NAMALWA (cell line): ENCODE measurements at regions not wholly inside any gene's neighbourhood (a gene's known extent, or its start where the extent isn't known, plus 50 kb on each side); places are given as distances from the start of the nearest gene placed in this dataset.
A peak's percentile ranks its signal among the peaks of the same experiment; 100 is the strongest.
"Not testable (repeated sequence)": the region's sequence is repeated elsewhere in the genome, so short reads cannot be mapped to it uniquely, and the experiment has no call there.

ENCODE experiments used
- DNase-seq: peaks from one replicate; pipeline ENCODE4 v3.0.0-alpha.2; 2015; ENCODE audit warnings: low spot score

GRCh38 chr5:60517094-60517694 is 182.8 kb downstream of the DEPDC1B start:
- DNase-seq = no peak

DNA sequence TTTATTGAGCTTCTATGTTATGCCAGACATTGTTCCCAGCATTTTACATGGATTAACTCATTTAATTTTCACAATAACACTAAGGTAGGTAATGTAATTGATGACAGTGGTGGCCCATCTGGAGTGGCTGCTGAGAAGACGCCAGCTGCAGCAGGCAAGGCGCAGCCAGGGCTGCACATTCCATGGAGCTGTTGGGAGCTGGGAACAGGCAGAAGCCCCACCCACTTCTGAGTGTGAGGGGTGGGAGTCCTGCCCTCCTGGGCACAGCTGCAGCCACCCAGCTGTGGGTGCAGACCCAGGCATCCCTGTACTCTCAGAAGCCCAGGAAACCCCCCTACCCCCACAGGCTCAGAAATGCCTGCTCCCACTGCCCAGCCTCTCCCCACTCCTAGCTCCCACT is 183.3 kb downstream of the DEPDC1B start:
- DNase-seq = no peak

GRCh38 chr5:60514152-60514551 is 185.8 kb downstream of the DEPDC1B start:
- no peak for DNase-seq

DNA sequence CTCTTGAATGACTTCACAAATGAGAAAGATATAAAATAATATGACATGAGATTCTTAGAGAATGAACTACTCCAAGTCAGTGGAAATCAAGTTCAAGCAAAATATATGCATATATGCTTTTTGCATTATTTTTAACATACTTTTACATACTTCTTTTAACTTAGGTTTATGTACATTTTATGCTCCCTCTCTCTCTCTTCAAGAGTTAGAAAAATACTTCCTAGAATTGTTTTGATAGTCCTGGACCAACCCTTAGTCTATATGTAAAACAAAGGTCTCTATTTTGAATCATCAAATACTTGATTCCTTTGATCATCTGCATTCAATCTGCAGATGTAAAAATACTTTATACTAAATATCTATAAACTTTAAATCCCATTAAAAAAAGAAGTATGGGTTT is 187.8 kb downstream of the DEPDC1B start:
- no peak for DNase-seq

DNA sequence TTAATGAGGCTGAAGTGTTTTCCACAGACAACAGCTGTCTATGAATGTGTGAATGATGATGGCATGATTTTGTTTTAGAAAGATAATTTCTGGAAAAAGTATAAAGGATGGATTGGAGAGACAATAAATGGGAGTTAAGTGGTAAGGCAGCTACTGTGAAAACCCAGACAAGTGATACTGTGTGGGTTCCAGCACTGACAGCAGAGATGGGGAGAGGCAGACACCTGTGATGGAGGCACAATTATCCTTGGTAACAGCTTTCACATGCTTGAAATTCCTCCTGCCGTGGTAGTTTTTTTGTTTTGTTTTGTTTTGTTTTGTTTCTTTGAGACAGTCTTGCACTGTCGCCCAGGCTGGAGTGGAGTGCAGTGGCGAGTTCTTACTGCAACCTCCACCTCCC is 189.3 kb downstream of the DEPDC1B start:
- DNase-seq = no peak

GRCh38 chr5:60510049-60510448 is 189.9 kb downstream of the DEPDC1B start:
- no peak for DNase-seq

DNA sequence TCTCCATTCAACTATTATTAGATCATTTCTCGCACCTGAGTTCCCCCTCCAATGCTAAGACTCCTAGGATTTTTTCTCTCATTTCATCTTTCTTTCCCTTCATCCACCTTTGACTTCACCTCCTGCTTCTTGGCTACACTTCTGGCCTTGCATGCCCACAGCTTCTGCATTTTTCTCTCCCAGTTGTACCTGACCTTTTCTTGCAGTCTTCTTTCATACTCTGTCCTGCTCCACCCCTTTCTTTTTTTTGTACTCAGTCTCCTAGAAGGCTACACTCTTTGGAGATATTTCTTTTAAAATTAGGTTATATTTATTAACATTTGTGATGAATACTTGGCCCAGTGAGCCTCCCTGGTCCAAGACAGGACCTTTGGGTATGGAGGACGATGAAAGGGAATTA is 190.4 kb downstream of the DEPDC1B start:
- DNase-seq = no peak

- no peak for DNase-seq
Measured at GRCh38 chr5:60507687-60508086, 192.3 kb downstream of the DEPDC1B start.

GRCh38 chr5:60505373-60506171 is 194.4 kb downstream of the DEPDC1B start:
- peak; percentile 3 for DNase-seq

DNA sequence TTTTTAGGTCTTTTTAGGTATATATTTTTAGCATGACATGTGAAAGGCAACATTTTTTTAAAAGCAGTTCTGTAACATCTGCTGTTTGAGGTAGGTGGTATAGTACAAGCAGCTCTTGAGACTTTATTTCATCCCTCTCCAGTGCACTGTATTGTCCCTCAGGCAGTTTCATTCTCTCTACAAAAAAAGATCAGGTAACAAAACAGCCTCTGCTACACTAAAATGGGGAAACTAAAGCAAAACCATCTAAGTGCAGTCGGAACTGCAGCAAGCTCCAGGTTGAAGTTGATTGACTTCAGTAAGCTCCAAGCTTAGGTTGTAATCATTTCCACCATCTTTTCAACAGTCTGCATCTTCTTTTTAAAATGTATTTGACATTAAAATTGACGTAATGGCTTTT is 195.6 kb downstream of the DEPDC1B start:
- DNase-seq = no peak

GRCh38 chr5:60503771-60504170 is 196.2 kb downstream of the DEPDC1B start:
- DNase-seq = no peak

- DNase-seq = no peak
Measured at GRCh38 chr5:60497706-60498500, 202.1 kb downstream of the DEPDC1B start.

- no peak for DNase-seq
Measured at GRCh38 chr5:60495644-60496520, 204.1 kb downstream of the DEPDC1B start.

- DNase-seq = no peak
Measured at GRCh38 chr5:60494635-60495034, 205.3 kb downstream of the DEPDC1B start.

- DNase-seq = no peak
Measured at GRCh38 chr5:60494144-60494543, 205.8 kb downstream of the DEPDC1B start.

DNA sequence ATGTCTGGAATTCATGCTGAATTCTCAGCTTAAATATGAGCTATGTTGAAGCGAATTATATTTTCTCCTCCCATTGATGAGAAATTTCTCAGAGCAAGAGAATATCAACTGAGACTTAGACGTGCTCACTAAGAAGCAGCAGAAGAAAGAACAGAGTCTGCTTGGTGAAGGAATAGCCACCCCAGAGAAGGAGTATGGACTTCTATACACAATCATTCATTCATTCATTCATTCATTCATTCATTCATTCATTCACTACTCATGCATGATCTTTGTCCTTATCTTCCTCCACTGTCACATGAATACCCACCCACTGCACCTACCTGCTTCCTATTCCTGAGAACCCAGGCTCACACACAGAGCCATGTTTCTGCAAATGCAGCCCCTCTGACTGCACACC is 206.6 kb downstream of the DEPDC1B start:
- no peak for DNase-seq

GRCh38 chr5:60492958-60493357 is 207.0 kb downstream of the DEPDC1B start:
- no peak for DNase-seq

- not testable (repeated sequence) for DNase-seq
Measured at GRCh38 chr5:60492358-60492757, 207.6 kb downstream of the DEPDC1B start.

GRCh38 chr5:60490597-60491166 is 209.3 kb downstream of the DEPDC1B start:
- DNase-seq = no peak

- no peak for DNase-seq
Measured at GRCh38 chr5:60489856-60490255, 210.1 kb downstream of the DEPDC1B start.

GRCh38 chr5:60489377-60489776 is 210.6 kb downstream of the DEPDC1B start:
- DNase-seq = no peak
